K562 (cell line): ENCODE measurements at regions not wholly inside any gene's neighbourhood (a gene's known extent, or its start where the extent isn't known, plus 50 kb on each side); places are given as distances from the start of the nearest gene placed in this dataset.

Experiments
- ATAC-seq: fragments of 200-7000 bp; cut with Tn5 transposase; 3 replicates; pipeline ENCODE4 v1.9.1; 2020; ENCODE audit warnings: moderate library complexity
- BruUV-seq: library from RNA; stranded (reverse); fragments of 400-500 nt; replicated peaks from 2 replicates; lab custom pipeline; 2021; lab: Mats Ljungman, UMichigan
- CTCF ChIA-PET: fragments of 300-600 bp; formaldehyde crosslinking; extraction: SDS; loops from one replicate; lab custom pipeline; 2021; ENCODE audit warnings: low intra/inter-chr PET ratio; lab: Yijun Ruan, JAX
- POLR2A ChIA-PET: fragments of 300-600, 350-650 bp; sonication (Branson Sonifier 250); formaldehyde crosslinking; extraction: SDS; loops from one replicate; lab custom pipeline; 2021; ENCODE audit warnings: antibody characterized with exemption, inconsistent platforms; lab: Yijun Ruan, JAX
- DNase-seq, 4 experiments: peaks; one replicate each; pipeline versions ENCODE4 v3.0.0 to v3.0.0-alpha.2; 2011 to 2018; ENCODE audit warnings: low spot score in 3 of 4, mixed read lengths in 3 of 4; ENCODE audit errors: extremely low read depth in 1 of 4
- FAIRE-seq: peaks from 2 replicates; lab custom pipeline; 2011; peaks lifted over from hg19 to GRCh38; lab: Jason Lieb, UNC
- H2AFZ ChIP-seq: 2 replicates; pipeline ENCODE4 v1.6.0; 2011; ENCODE audit warnings: low read depth, low read length, control low read depth, inconsistent platforms
- H3K27ac ChIP-seq: fragments of 200-600 bp; 3 replicates; pipeline ENCODE4 v1.8.0; 2011; ENCODE audit warnings: low read depth, mild to moderate bottlenecking, control low read depth, inconsistent platforms, low read length, moderate library complexity, mixed read lengths; ENCODE audit errors: extremely low read depth
- H3K27me3 ChIP-seq, 2 experiments: fragments of 300-600 bp in 1 of 2; 2 replicates in 1 of 2; 3 replicates in 1 of 2; pipeline versions ENCODE4 v1.6.0 to v1.8.0; 2011; ENCODE audit warnings: inconsistent platforms in 2 of 2, low read length in 2 of 2, mild to moderate bottlenecking in 1 of 2, mixed read lengths in 1 of 2, moderate library complexity in 1 of 2; ENCODE audit not compliant: control insufficient read depth in 2 of 2, insufficient read depth in 2 of 2
- H3K36me3 ChIP-seq: fragments of 300-600 bp; 3 replicates; pipeline ENCODE4 v1.8.0; 2011; ENCODE audit warnings: mild to moderate bottlenecking, low read length, inconsistent platforms; ENCODE audit not compliant: control insufficient read depth, insufficient read depth
- H3K4me1 ChIP-seq, 2 experiments: fragments of 200-600 bp in 1 of 2; replicated peaks in 1 of 2; 2 replicates in 1 of 2; 3 replicates in 1 of 2; pipeline versions ENCODE4 v1.5.1 to v1.8.0; 2011; ENCODE audit warnings: inconsistent platforms in 2 of 2, low read length in 2 of 2, mild to moderate bottlenecking in 1 of 2, mixed read lengths in 1 of 2, moderate library complexity in 1 of 2; ENCODE audit not compliant: control insufficient read depth in 2 of 2, insufficient read depth in 2 of 2
- H3K4me2 ChIP-seq: 2 replicates; pipeline ENCODE4 v1.6.1; 2011; ENCODE audit warnings: low read length, control low read depth, inconsistent platforms, mixed read lengths; ENCODE audit not compliant: insufficient read depth
- H3K4me3 ChIP-seq: fragments of 200-600 bp; sonication (generic), shearing (Covaris generic); 2 replicates; pipeline ENCODE4 v1.5.1; 2016; ENCODE audit warnings: control low read depth, inconsistent platforms
- H3K79me2 ChIP-seq: fragments of 200-600 bp; 3 replicates; pipeline ENCODE4 v1.8.0; 2011; ENCODE audit warnings: low read length, inconsistent platforms; ENCODE audit not compliant: control insufficient read depth, insufficient read depth
- H3K9ac ChIP-seq, 2 experiments: 2 replicates each; pipeline versions ENCODE4 v1.6.0 to v1.6.1; 2011; ENCODE audit warnings: low read depth in 2 of 2, low read length in 2 of 2, control low read depth in 1 of 2, inconsistent platforms in 1 of 2, mild to moderate bottlenecking in 1 of 2, mixed read lengths in 1 of 2; ENCODE audit not compliant: insufficient read depth in 1 of 2
- H3K9me1 ChIP-seq: one replicate; pipeline ENCODE4 v1.6.0; 2011; ENCODE audit warnings: inconsistent platforms, mild to moderate bottlenecking, low read length, moderate library complexity; ENCODE audit not compliant: control insufficient read depth, insufficient read depth
- H3K9me3 ChIP-seq: replicated peaks from 2 replicates; pipeline ENCODE4 v1.5.1; 2011; ENCODE audit warnings: low read depth, low read length, inconsistent platforms; ENCODE audit not compliant: control insufficient read depth, insufficient read depth
- H4K20me1 ChIP-seq: replicated peaks from 2 replicates; pipeline ENCODE4 v1.6.1; 2011; ENCODE audit warnings: low read length, inconsistent platforms, mixed read lengths; ENCODE audit not compliant: control insufficient read depth, insufficient read depth
- RREB1 ChIP-seq: fragments of 250-450 bp; sonication (Bioruptor Pico); IDR thresholded peaks from 2 replicates; pipeline ENCODE4 v1.4.0; 2020
- ZNF165 ChIP-seq: fragments of 250-450 bp; sonication (Bioruptor Pico); IDR thresholded peaks from 2 replicates; pipeline ENCODE4 v1.4.0; 2020; ENCODE audit warnings: borderline replicate concordance
- WGBS: fragments of 100-300 bp; shearing (Covaris generic); methylation state at CpG from one replicate; pipeline ENCODE4 v1.1.6; 2016; ENCODE audit warnings: low coverage, mixed read lengths; ENCODE audit not compliant: insufficient coverage; ENCODE audit errors: missing lambda C conversion rate; 5-methylcytosine and 5-hydroxymethylcytosine counted together
- in situ Hi-C: fragments of 300-500 bp; cut with MboI; formaldehyde crosslinking; loops from 4 replicates; pipeline ENCODE4 v1.15.0; 2018; ENCODE audit warnings: inconsistent platforms, mixed read lengths
- intact Hi-C: fragments of 100-400 bp; cut with micrococcal nuclease; formaldehyde crosslinking; loops from 2 replicates; pipeline ENCODE4 v1.14.2; 2022

GRCh38 chr16:73617738-73618137 lies 569.8 kb upstream of the ZFHX3 start (continued):
- TF ChIP-seq RREB1 (CRISPR knock-in tag), result no peak

GRCh38 chr16:73616770-73617169 lies 568.8 kb upstream of the ZFHX3 start:
- Histone ChIP-seq H3K79me2 (no peaks in the 10 kb centered on the region), H3K4me2 (no peak overlapping the region), H3K4me1 (no peaks in the 10 kb centered on the region), H3K9ac (no peak overlapping the region), H2AFZ (no peak overlapping the region), H3K9me3 (no peaks in the 10 kb centered on the region), H3K27me3 (peaks cover 0 to 5% of the 10 kb centered on the region in 2 experiments; a peak in 2 of 5 replicates), H4K20me1 (no peaks in the 10 kb centered on the region), H3K4me3 (no peak overlapping the region), H3K9me1 (no peaks in the 10 kb centered on the region), H3K36me3 (no peaks in the 10 kb centered on the region), H3K27ac (no peak overlapping the region)
- in situ Hi-C loops, result no loop called here
- BruUV-seq, result no TSS peak
- FAIRE-seq (no peak), ATAC-seq (no peak), DNase-seq (no peak)
- POLR2A ChIA-PET, result no interaction called here
- CTCF ChIA-PET, result no interaction called here
- WGBS, result 3% methylated on average over 6 of the region's 6 CpGs
- intact Hi-C loops, result no loop called here
- TF ChIP-seq ZNF165 (CRISPR knock-in tag), result no peak
